ENCODE measurements at regions not wholly inside any gene's neighbourhood (a gene's known extent, or its start where the extent isn't known, plus 50 kb on each side); places are given as distances from the start of the nearest gene placed in this dataset.

DNA sequence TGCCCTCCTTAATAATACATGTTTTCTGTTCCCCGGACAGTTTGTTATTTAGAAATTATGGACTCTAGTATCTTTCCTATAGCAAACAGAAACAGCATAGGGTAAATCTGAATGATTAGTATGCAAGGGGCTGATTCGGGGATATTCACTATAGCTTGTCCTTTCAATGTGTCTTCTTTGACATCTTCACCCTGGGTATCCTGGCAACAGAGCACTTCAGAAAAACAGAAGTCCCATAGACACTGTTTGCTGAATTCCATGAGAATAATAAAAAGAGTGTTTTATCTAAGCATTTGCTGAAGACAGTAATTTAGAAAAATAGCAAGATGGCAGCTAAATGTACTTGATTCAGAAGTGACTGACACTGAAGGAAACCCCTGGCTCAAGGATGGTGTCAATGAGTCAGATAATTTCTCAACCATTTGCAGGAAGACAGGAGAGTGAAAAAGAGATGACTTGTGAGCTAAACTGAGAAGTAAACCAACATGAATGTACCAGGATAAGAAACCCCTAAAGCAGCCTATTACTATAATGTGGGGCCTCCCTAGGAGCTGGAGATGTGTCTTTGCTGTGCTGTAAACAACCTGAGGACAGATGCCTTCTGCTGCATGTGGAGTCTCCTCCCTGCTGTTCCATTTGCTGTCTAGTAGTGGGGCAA is 246.2 kb downstream of the MAN2A1 start:
- TF ChIP-seq POLR2A (IDR thresholded peaks at IDR 0.05; ENCODE audit: low read length) (no peak), GATA1 (IDR thresholded peaks at IDR 0.05; ENCODE audit: low read depth, low read length) (no peak)
